HS-5 (cell line): ENCODE measurements at regions not wholly inside any gene's neighbourhood (a gene's known extent, or its start where the extent isn't known, plus 50 kb on each side); places are given as distances from the start of the nearest gene placed in this dataset.

Experiments used
- DNase-seq: peaks from one replicate; pipeline ENCODE4 v3.0.0-alpha.2; 2012; ENCODE audit warnings: low read depth

- no peak for DNase-seq
Observed at GRCh38 chr13:39233519-39233918, 195.3 kb downstream of the NHLRC3 start.

- no peak for DNase-seq
Observed at GRCh38 chr13:39244561-39245230, 206.4 kb downstream of the NHLRC3 start.

- no peak for DNase-seq
Observed at GRCh38 chr13:39245688-39246087, 207.4 kb downstream of the NHLRC3 start.

- DNase-seq, result no peak
Observed at GRCh38 chr13:39249982-39250381, 211.7 kb downstream of the NHLRC3 start.

GRCh38 chr13:39250440-39250839, 212.2 kb downstream of the NHLRC3 start:
- DNase-seq, result no peak

GRCh38 chr13:39251340-39251739, 213.1 kb downstream of the NHLRC3 start:
- no peak for DNase-seq

GRCh38 chr13:39253774-39254173, 215.5 kb downstream of the NHLRC3 start:
- no peak for DNase-seq

- no peak for DNase-seq
Observed at GRCh38 chr13:39254601-39255000, 216.3 kb downstream of the NHLRC3 start.

- no peak for DNase-seq
Observed at GRCh38 chr13:39257642-39258041, 219.4 kb downstream of the NHLRC3 start.

- DNase-seq, result no peak
Observed at GRCh38 chr13:39259371-39260140, 221.3 kb downstream of the NHLRC3 start.

- peak; percentile 5 for DNase-seq
Observed at GRCh38 chr13:39263033-39263432, 224.8 kb downstream of the NHLRC3 start.

GRCh38 chr13:39263531-39263930, 225.3 kb downstream of the NHLRC3 start:
- no peak for DNase-seq

GRCh38 chr13:39266426-39266825, 228.2 kb downstream of the NHLRC3 start:
- no peak for DNase-seq

GRCh38 chr13:39268398-39268797, 230.1 kb downstream of the NHLRC3 start:
- DNase-seq, result no peak

- no peak for DNase-seq
Observed at GRCh38 chr13:39269004-39269403, 230.7 kb downstream of the NHLRC3 start.

- no peak for DNase-seq
Observed at GRCh38 chr13:39269411-39269810, 231.2 kb downstream of the NHLRC3 start.

- DNase-seq, result no peak
Observed at GRCh38 chr13:39272994-39273393, 234.7 kb downstream of the NHLRC3 start.

- no peak for DNase-seq
Observed at GRCh38 chr13:39273953-39274738, 235.9 kb downstream of the NHLRC3 start.

GRCh38 chr13:39274739-39275325, 236.6 kb downstream of the NHLRC3 start:
- no peak for DNase-seq

- DNase-seq, result no peak
Observed at GRCh38 chr13:39279077-39279476, 240.8 kb downstream of the NHLRC3 start.

- no peak for DNase-seq
Observed at GRCh38 chr13:39281539-39282150, 243.4 kb downstream of the NHLRC3 start.

- DNase-seq, result no peak
Observed at GRCh38 chr13:39282400-39282972, 244.2 kb downstream of the NHLRC3 start.
